ENCODE measurements at regions not wholly inside any gene's neighbourhood (a gene's known extent, or its start where the extent isn't known, plus 50 kb on each side); places are given as distances from the start of the nearest gene placed in this dataset.
"Not testable (repeated sequence)": the region's sequence is repeated elsewhere in the genome, so short reads cannot be mapped to it uniquely, and the experiment has no call there.

DNA sequence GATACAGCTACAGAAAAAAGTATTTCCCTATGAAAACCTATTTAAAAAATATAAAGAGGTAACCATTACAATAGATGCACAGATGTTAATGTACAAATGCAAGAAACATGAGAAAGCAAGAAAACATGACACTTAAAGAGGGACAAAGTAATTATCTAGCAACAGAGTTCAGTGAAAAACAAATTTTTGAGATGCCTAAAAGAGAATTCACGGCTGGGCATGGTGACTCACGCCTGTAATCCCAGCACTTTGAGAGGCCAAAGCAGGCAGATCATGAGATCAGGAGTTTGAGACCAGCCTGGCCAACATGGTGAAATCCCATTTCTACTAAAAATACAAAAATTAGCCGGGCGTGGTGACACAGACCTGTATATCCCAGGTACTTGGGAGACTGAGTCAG lies 175.0 kb upstream of the ZSWIM2 start:
- not testable (repeated sequence) for H3K27ac ChIP-seq (ENCODE audit: low read depth, low read length); H3K27me3 ChIP-seq (ENCODE audit: control insufficient read depth, insufficient read depth, low read length); H3K36me3 ChIP-seq (ENCODE audit: control insufficient read depth, insufficient read depth, low read length); H3K9ac ChIP-seq (ENCODE audit: low read depth, low read length); H3K4me1 ChIP-seq (ENCODE audit: control insufficient read depth, insufficient read depth, low read length); H3K4me3 ChIP-seq (ENCODE audit: low read depth, low read length); H3K9me3 ChIP-seq (ENCODE audit: control insufficient read depth, insufficient read depth, low read length)

GRCh38 chr2:187017438-187017837 lies 168.5 kb upstream of the ZSWIM2 start:
- Histone ChIP-seq H3K4me1 (ENCODE audit: control insufficient read depth, insufficient read depth, low read length) (no peaks in the 10 kb centered on the region), H3K9me3 (ENCODE audit: control insufficient read depth, insufficient read depth, low read length) (no peaks in the 10 kb centered on the region), H3K27ac (ENCODE audit: low read depth, low read length) (no peak overlapping the region), H3K4me3 (ENCODE audit: low read depth, low read length) (no peak overlapping the region), H3K9ac (ENCODE audit: low read depth, low read length) (no peak overlapping the region), H3K36me3 (ENCODE audit: control insufficient read depth, insufficient read depth, low read length) (no peaks in the 10 kb centered on the region), H3K27me3 (ENCODE audit: control insufficient read depth, insufficient read depth, low read length) (no peaks in the 10 kb centered on the region)

- H3K27ac ChIP-seq (ENCODE audit: low read depth, low read length) = no peak overlapping the region
- no peaks in the 10 kb centered on the region for H3K36me3 ChIP-seq (ENCODE audit: control insufficient read depth, insufficient read depth, low read length)
- no peak overlapping the region for H3K4me3 ChIP-seq (ENCODE audit: low read depth, low read length)
- H3K27me3 ChIP-seq (ENCODE audit: control insufficient read depth, insufficient read depth, low read length) = no peaks in the 10 kb centered on the region
- no peaks in the 10 kb centered on the region for H3K4me1 ChIP-seq (ENCODE audit: control insufficient read depth, insufficient read depth, low read length)
- H3K9ac ChIP-seq (ENCODE audit: low read depth, low read length) = no peak overlapping the region
- no peaks in the 10 kb centered on the region for H3K9me3 ChIP-seq (ENCODE audit: control insufficient read depth, insufficient read depth, low read length)
Measured at GRCh38 chr2:187013058-187013457, 164.1 kb upstream of the ZSWIM2 start.

- Histone ChIP-seq H3K27me3 (ENCODE audit: control insufficient read depth, insufficient read depth, low read length) (no peaks in the 10 kb centered on the region), H3K4me3 (ENCODE audit: low read depth, low read length) (no peak overlapping the region), H3K27ac (ENCODE audit: low read depth, low read length) (no peak overlapping the region), H3K9me3 (ENCODE audit: control insufficient read depth, insufficient read depth, low read length) (no peaks in the 10 kb centered on the region), H3K4me1 (ENCODE audit: control insufficient read depth, insufficient read depth, low read length) (no peaks in the 10 kb centered on the region), H3K36me3 (ENCODE audit: control insufficient read depth, insufficient read depth, low read length) (no peaks in the 10 kb centered on the region), H3K9ac (ENCODE audit: low read depth, low read length) (no peak overlapping the region)
Measured at GRCh38 chr2:187011206-187011832, 162.3 kb upstream of the ZSWIM2 start.

GRCh38 chr2:187009483-187010239 lies 160.7 kb upstream of the ZSWIM2 start:
- no peaks in the 10 kb centered on the region for H3K36me3 ChIP-seq (ENCODE audit: control insufficient read depth, insufficient read depth, low read length)
- H3K9ac ChIP-seq (ENCODE audit: low read depth, low read length) = no peak overlapping the region
- H3K27ac ChIP-seq (ENCODE audit: low read depth, low read length) = no peak overlapping the region
- H3K27me3 ChIP-seq (ENCODE audit: control insufficient read depth, insufficient read depth, low read length) = no peaks in the 10 kb centered on the region
- H3K4me1 ChIP-seq (ENCODE audit: control insufficient read depth, insufficient read depth, low read length) = no peaks in the 10 kb centered on the region
- no peaks in the 10 kb centered on the region for H3K9me3 ChIP-seq (ENCODE audit: control insufficient read depth, insufficient read depth, low read length)
- no peak overlapping the region for H3K4me3 ChIP-seq (ENCODE audit: low read depth, low read length)

- no peaks in the 10 kb centered on the region for H3K27me3 ChIP-seq (ENCODE audit: control insufficient read depth, insufficient read depth, low read length)
- no peak overlapping the region for H3K4me3 ChIP-seq (ENCODE audit: low read depth, low read length)
- H3K27ac ChIP-seq (ENCODE audit: low read depth, low read length) = no peak overlapping the region
- H3K9me3 ChIP-seq (ENCODE audit: control insufficient read depth, insufficient read depth, low read length) = no peaks in the 10 kb centered on the region
- no peaks in the 10 kb centered on the region for H3K36me3 ChIP-seq (ENCODE audit: control insufficient read depth, insufficient read depth, low read length)
- no peak overlapping the region for H3K9ac ChIP-seq (ENCODE audit: low read depth, low read length)
- H3K4me1 ChIP-seq (ENCODE audit: control insufficient read depth, insufficient read depth, low read length) = no peaks in the 10 kb centered on the region
Measured at GRCh38 chr2:187008111-187008510, 159.1 kb upstream of the ZSWIM2 start.

DNA sequence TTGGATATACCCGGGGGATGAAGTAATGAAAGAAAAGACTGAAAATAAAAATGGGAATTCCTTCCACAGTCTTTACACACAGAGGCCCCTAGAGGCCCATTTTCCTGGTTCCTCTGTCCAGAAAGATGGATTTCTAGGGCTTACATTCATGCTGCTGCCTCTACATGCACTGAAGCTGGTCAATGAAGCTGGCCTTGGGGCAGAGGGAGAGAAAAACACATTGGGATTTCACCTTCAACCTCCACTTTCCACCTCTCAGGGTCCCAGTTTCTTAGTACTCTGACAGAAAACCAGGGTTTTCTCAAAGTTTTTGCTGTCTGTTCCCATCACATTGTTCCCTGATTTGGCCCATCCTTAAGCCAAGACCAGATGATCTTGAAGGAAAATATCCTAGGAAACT lies 154.6 kb upstream of the ZSWIM2 start:
- H3K9ac ChIP-seq (ENCODE audit: low read depth, low read length) = no peak overlapping the region
- H3K27me3 ChIP-seq (ENCODE audit: control insufficient read depth, insufficient read depth, low read length) = no peaks in the 10 kb centered on the region
- H3K36me3 ChIP-seq (ENCODE audit: control insufficient read depth, insufficient read depth, low read length) = no peaks in the 10 kb centered on the region
- no peak overlapping the region for H3K27ac ChIP-seq (ENCODE audit: low read depth, low read length)
- no peak overlapping the region for H3K4me3 ChIP-seq (ENCODE audit: low read depth, low read length)
- H3K4me1 ChIP-seq (ENCODE audit: control insufficient read depth, insufficient read depth, low read length) = no peaks in the 10 kb centered on the region
- no peaks in the 10 kb centered on the region for H3K9me3 ChIP-seq (ENCODE audit: control insufficient read depth, insufficient read depth, low read length)

DNA sequence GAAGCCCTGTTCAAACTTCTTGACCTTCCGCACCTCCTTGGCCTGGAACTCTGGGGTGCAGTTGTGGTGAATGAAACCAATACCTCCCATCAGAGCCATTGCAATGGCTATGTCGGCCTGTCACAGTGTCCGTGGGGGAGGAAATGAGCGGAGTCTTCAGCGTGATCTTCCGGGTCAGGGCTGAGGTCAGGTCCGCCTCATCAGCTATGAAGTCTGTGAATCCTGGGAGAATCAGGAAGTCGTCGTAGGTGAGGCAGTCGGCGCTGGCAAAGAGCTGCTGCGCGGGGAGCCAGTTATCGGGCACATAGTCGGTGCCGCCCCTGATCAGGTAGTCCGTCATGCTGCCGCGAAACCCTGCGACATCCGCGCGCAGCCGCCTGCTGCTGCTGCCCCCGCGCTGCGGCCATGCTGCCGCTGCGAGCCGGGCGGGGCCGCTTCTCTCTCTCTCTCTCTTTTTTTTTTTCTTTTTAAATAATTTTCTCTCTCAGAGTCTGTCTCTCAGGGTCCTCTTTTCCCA lies 154.1 kb upstream of the ZSWIM2 start:
- Histone ChIP-seq H3K27me3 (ENCODE audit: control insufficient read depth, insufficient read depth, low read length) (no peaks in the 10 kb centered on the region), H3K27ac (ENCODE audit: low read depth, low read length) (no peak overlapping the region), H3K9me3 (ENCODE audit: control insufficient read depth, insufficient read depth, low read length) (no peaks in the 10 kb centered on the region), H3K4me1 (ENCODE audit: control insufficient read depth, insufficient read depth, low read length) (no peaks in the 10 kb centered on the region), H3K36me3 (ENCODE audit: control insufficient read depth, insufficient read depth, low read length) (no peaks in the 10 kb centered on the region), H3K4me3 (ENCODE audit: low read depth, low read length) (no peak overlapping the region), H3K9ac (ENCODE audit: low read depth, low read length) (no peak overlapping the region)

GRCh38 chr2:187002242-187002641 lies 153.3 kb upstream of the ZSWIM2 start:
- no peaks in the 10 kb centered on the region for H3K36me3 ChIP-seq (ENCODE audit: control insufficient read depth, insufficient read depth, low read length)
- no peaks in the 10 kb centered on the region for H3K9me3 ChIP-seq (ENCODE audit: control insufficient read depth, insufficient read depth, low read length)
- no peak overlapping the region for H3K9ac ChIP-seq (ENCODE audit: low read depth, low read length)
- no peaks in the 10 kb centered on the region for H3K4me1 ChIP-seq (ENCODE audit: control insufficient read depth, insufficient read depth, low read length)
- no peak overlapping the region for H3K4me3 ChIP-seq (ENCODE audit: low read depth, low read length)
- H3K27ac ChIP-seq (ENCODE audit: low read depth, low read length) = no peak overlapping the region
- no peaks in the 10 kb centered on the region for H3K27me3 ChIP-seq (ENCODE audit: control insufficient read depth, insufficient read depth, low read length)

DNA sequence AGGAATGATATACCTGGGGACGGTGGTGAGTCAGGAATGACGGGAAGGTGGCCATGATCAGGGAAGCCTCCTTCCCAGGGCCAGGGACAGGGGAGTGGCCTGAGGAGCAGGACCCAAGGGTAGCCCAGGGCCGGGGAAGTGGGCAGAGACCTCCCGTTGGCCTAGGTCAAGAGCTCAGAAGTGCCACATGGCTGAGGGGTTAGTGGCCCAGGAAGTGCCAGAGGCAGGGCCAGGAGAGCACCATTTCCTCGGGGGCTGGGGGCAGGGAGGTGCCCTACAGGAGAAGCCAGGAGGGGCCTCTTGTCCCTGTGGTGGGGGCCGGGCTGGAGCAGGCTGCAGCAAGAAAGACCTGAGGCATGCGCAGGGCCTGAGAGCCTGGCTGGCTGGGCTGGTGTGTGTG lies 152.3 kb upstream of the ZSWIM2 start:
- H3K4me3 ChIP-seq (ENCODE audit: low read depth, low read length) = no peak overlapping the region
- H3K9ac ChIP-seq (ENCODE audit: low read depth, low read length) = no peak overlapping the region
- no peaks in the 10 kb centered on the region for H3K36me3 ChIP-seq (ENCODE audit: control insufficient read depth, insufficient read depth, low read length)
- H3K27ac ChIP-seq (ENCODE audit: low read depth, low read length) = no peak overlapping the region
- H3K4me1 ChIP-seq (ENCODE audit: control insufficient read depth, insufficient read depth, low read length) = no peaks in the 10 kb centered on the region
- H3K9me3 ChIP-seq (ENCODE audit: control insufficient read depth, insufficient read depth, low read length) = no peaks in the 10 kb centered on the region
- H3K27me3 ChIP-seq (ENCODE audit: control insufficient read depth, insufficient read depth, low read length) = no peaks in the 10 kb centered on the region

- Histone ChIP-seq H3K36me3 (ENCODE audit: control insufficient read depth, insufficient read depth, low read length) (no peaks in the 10 kb centered on the region), H3K27me3 (ENCODE audit: control insufficient read depth, insufficient read depth, low read length) (no peaks in the 10 kb centered on the region), H3K4me3 (ENCODE audit: low read depth, low read length) (no peak overlapping the region), H3K4me1 (ENCODE audit: control insufficient read depth, insufficient read depth, low read length) (no peaks in the 10 kb centered on the region), H3K27ac (ENCODE audit: low read depth, low read length) (no peak overlapping the region), H3K9me3 (ENCODE audit: control insufficient read depth, insufficient read depth, low read length) (no peaks in the 10 kb centered on the region), H3K9ac (ENCODE audit: low read depth, low read length) (no peak overlapping the region)
Measured at GRCh38 chr2:186995092-186995491, 146.1 kb upstream of the ZSWIM2 start.
